NCI-H2081 treated with DMSO at 0.1 percent for 48 hours (cell line): ENCODE measurements at regions not wholly inside any gene's neighbourhood (a gene's known extent, or its start where the extent isn't known, plus 50 kb on each side); places are given as distances from the start of the nearest gene placed in this dataset.
"Not testable (repeated sequence)": the region's sequence is repeated elsewhere in the genome, so short reads cannot be mapped to it uniquely, and the experiment has no call there.

Source experiments
- DNase-seq: peaks from one replicate; lab custom pipeline; 2025; lab: John Stamatoyannopoulos, UW

DNA sequence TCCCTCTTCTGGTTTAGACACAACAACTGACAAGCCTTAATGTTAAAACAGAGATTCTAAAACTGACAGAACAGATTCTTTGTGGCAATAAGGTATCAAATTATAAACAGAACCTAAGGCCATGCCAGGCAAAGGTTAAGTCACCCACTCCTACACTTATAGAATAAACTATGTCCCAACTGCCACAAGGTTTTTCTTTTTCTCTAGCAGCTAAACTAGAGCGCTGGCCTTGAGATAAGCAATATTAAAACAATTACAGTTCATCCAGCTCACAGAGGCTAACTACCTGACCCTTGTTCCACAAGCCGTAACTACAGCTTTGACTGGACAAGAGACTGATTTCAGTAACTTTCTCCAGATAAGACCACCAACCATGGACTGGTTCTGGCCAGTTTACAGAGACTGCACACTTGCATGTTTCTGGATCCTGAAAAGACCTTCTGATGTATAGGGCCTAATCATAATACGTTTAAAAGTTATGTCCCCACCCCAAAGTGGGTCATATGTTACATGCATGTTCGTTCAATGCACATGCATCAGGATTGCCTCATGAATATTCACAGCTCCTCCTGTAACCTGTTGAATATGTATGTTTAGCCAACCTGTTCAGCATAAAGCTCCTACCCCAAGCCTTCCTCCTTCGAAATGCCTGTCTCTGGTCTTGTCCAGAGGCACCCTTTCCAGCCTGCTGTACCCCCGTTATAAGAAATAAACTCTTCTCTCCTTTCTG, 61.9 kb upstream of the VASH1 start:
- no peak for DNase-seq

DNA sequence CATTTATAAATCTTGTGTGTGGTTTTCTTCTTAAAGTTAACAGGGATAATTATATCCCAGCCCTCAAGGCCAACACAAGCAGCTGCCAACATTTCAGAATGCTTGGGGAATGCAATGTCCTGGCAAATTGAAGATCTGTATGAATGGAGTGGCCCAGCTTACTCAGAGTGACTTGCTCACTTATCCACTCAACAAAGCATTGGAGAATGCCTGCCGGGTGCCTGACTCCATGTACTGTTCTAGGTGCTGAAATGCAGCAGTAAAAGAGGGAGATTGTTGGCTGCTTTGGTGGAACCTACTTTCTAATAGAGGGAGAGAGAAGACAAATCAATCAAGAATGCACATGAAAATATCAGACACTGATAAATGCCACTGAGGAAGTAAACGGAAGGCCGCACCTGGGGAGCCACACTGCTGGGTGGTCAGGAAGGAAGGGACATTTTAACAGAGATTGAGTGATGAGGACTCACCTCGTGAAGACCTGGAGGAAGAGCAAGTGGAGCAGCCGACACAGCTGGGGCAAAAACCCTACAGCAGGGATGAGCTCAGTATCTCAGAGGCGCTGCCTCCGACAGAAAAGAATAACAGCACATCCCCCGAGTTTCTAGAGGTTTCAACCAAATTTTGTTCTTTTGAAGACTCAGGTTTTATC, 61.2 kb upstream of the VASH1 start:
- no peak for DNase-seq

DNA sequence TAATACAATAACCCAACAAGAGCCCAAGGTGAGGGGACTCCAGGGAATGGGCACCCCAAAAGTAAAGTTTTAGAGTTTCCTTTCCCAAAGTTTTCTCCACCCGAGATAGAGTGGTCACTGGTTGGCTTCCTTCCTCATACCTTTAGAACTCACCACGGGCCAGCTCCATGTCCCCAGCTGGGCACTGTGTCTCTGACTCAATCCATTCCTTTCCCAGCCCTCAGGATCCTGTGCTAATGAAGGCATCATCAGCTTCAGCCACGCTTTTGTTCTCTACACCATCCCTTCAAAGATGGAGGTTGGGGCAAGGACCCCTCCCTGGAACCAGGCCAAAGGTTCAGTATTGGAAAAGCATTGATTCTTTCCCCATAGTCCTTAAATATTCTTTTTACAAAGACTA, 59.8 kb upstream of the VASH1 start:
- no peak for DNase-seq

DNA sequence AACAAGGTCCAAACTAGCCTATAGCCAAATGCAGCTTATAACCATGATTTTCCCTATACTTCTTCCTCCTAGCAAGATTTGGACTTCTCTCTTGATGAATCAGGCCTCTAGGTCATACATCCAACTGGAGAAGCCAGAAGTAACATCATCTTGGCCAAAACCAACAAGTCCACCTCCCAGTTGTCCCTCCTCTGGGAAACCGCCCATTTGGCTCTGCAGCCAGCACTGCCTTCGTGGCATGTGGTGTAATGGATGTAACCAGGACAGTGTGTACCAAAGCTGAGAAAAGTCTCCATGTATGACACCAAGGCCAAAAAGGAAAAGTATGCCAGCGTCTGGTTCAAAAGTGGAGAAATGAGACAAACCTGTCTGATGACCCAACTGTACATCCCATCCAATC, 59.3 kb upstream of the VASH1 start:
- no peak for DNase-seq

DNA sequence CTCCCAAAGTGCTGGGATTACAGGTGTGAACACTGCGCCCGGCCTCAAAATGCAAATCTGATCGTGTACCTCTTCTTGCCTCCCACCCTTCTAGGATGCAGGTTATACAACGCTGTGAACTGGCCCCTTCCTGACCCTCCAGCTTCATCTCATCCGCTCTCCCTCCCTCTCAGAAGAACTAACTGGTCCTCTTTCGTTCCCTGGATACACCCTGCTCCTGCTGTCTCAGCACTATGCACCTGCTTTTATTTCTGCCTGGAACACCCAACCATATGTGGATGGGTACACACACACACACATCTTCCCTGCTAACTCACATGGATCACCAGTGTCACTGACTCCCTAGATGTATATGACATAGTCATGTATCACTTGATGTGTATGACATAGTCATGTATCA, 56.1 kb upstream of the VASH1 start:
- no peak for DNase-seq

DNA sequence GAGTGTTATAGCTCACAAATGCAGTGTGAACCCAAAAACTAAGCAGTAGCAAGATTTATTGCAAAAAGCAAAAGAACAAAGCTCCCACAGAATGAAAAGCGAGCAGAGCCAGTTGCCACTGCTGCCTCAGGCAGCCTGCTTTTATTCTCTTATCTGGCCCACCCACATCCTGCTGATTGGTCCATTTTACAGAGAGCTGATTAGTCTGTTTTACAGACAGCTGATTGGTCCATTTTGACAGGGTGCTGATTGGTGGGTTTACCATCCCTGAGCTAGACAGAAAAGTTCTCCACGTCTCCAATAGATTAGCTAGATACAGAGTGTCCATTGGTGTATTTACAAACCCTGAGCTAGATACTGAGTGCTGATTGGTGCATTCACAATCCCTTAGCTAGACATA, 55.1 kb upstream of the VASH1 start:
- DNase-seq: not testable (repeated sequence)

DNA sequence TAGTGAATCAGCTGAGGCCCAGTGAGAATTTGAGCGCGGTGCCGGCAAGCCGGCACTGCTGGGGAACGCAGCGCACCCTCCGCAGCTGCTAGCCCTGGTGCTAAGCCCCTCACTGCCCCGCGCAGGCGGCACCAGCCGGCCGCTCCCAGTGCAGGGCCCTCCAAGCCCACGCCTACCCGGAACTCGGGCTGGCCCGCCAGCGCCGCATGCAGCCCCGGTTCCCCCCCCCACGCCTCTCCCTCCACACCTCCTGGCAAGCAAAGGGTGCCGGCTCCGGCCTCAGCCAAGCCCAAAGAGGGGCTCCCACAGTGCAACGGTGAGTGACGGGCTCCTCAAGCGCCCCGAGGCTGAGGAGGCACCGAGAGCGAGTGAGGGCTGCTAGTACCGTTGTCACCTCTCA, 54.5 kb upstream of the VASH1 start:
- no peak for DNase-seq

DNA sequence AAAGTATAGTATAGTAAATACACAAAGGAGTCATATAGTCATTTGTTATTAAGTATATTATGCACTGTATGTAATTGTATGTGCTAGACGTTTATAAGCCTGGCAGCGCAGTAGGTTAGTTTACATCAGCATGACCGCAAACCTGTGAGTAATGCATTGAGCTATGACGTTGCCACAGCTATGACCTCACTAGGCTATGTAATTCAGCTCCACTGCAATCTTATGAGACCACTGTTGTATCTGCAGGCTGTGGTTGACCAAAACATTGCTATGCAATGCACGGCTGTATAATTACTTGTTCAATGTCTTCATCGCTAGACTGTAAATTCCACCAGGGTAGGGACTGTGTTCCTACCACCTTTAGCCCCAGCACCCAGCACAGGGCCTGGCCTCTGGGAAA, 53.2 kb upstream of the VASH1 start:
- no peak for DNase-seq

DNA sequence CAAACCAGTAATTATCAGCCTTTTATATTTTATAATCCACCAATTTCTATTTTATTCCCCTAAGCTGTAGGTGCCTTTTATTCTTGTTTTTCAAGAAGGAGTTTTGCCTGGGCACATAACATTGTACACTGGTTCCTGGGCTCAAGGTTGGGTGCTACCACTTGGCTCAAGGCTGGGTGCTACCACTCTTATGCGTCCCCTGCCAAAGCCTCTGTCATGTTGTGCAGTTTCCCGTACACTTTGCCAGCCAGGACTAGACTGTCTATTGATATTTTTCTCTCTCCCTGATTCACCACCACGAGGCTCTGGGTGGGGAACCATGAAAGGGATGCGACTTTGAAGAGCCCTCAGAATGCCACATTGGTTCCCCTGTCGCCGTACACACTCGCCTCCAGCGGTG, 52.5 kb upstream of the VASH1 start:
- no peak for DNase-seq

DNA sequence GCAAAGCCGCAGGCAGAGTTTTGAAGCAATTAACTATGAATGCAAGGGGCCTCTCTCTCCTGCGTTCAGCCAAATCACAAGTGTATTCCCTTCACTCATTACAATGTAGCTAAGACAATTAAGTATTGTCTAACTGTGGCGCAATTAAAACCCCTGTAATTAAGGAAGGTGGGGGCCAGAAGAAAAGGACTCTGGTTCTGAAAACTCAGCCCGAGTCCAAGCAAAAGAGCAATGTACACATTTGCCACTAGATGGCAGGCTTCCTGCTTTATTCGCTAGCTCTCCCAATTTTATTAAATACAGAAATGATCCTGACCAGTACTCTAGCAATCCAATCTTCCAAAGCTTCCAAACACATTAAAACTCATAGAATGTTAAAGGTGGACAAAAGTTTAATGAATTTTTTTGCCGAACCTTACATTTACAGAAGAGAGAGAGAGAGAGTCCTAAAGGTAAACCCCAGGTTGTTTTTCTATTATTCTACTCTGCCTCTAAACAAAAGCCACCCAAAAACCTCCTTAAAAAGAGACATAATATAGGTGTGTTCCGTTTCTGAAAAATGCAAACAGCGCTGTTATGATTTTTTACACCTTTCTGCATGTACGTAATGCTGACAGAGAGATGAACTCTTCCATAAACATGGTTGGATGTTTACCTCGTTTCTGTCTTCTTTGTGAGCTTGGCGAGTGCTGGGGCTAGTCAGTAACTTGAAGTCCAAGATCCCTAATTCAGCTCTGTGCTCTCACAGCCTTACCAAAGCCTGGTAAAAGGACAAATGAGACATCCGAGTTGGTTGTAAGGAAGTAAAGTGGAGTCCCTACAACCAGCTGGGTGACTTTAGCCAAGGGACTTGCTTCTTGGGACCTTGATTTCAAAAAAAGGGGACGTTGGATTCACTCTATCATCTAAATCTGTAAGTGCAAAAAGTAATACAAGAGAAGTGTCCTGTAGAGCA, 50.9 kb upstream of the VASH1 start:
- DNase-seq: no peak
